Smooth muscle cell (in vitro differentiated cells): ENCODE measurements at regions not wholly inside any gene's neighbourhood (a gene's known extent, or its start where the extent isn't known, plus 50 kb on each side); places are given as distances from the start of the nearest gene placed in this dataset.

Source experiments
- DNase-seq: peaks from one replicate; lab custom pipeline; 2025; ENCODE audit not compliant: unreplicated experiment; lab: John Stamatoyannopoulos, UW
- H2AFZ ChIP-seq: fragments of 200-600 bp; sonication (generic); 2 replicates; pipeline ENCODE4 v1.6.0; 2016; ENCODE audit warnings: antibody characterized with exemption, low read depth, mild to moderate bottlenecking
- H3F3A ChIP-seq: fragments of 200-600 bp; sonication (generic); 2 replicates; pipeline ENCODE4 v1.6.0; 2017; ENCODE audit warnings: antibody characterized with exemption, low read depth
- H3K27ac ChIP-seq: fragments of 200-600 bp; sonication (generic); 2 replicates; pipeline ENCODE4 v1.5.1; 2016; ENCODE audit warnings: low read depth, mild to moderate bottlenecking
- H3K27me3 ChIP-seq: fragments of 200-600 bp; sonication (generic); 2 replicates; pipeline ENCODE4 v1.6.1; 2016; ENCODE audit warnings: low read depth, mild to moderate bottlenecking
- H3K36me3 ChIP-seq: fragments of 200-600 bp; sonication (generic); 2 replicates; pipeline ENCODE4 v1.5.1; 2016; ENCODE audit warnings: low read depth
- H3K4me1 ChIP-seq: fragments of 200-600 bp; sonication (generic); 2 replicates; pipeline ENCODE4 v1.5.1; 2016; ENCODE audit warnings: low read depth
- H3K4me2 ChIP-seq: fragments of 200-600 bp; sonication (generic); 2 replicates; pipeline ENCODE4 v1.6.0; 2016; ENCODE audit warnings: mild to moderate bottlenecking
- H3K4me3 ChIP-seq: fragments of 200-600 bp; sonication (generic); 2 replicates; pipeline ENCODE4 v1.5.1; 2016; ENCODE audit warnings: mild to moderate bottlenecking
- H3K79me2 ChIP-seq: fragments of 200-600 bp; sonication (generic); 2 replicates; pipeline ENCODE4 v1.6.0; 2016; ENCODE audit warnings: low read depth, mild to moderate bottlenecking
- H3K9ac ChIP-seq: fragments of 200-600 bp; sonication (generic); 2 replicates; pipeline ENCODE4 v1.6.0; 2016; ENCODE audit warnings: low read depth
- H3K9me3 ChIP-seq: fragments of 200-600 bp; sonication (generic); replicated peaks from 2 replicates; pipeline ENCODE4 v1.5.1; 2016; ENCODE audit warnings: low read depth
- H4K20me1 ChIP-seq: fragments of 200-600 bp; sonication (generic); 2 replicates; pipeline ENCODE4 v1.6.0; 2016; ENCODE audit warnings: low read depth
- CTCF ChIP-seq: fragments of 200-600 bp; sonication (generic); IDR thresholded peaks from 2 replicates; pipeline ENCODE4 v1.5.1; 2017; ENCODE audit warnings: borderline replicate concordance, mild to moderate bottlenecking, antibody characterized with exemption; ENCODE audit not compliant: insufficient read depth, poor library complexity, severe bottlenecking
- WGBS: methylation state at CpG from one replicate; pipeline ENCODE4 v1.1.7; 2016; ENCODE audit warnings: low lambda C conversion rate; 5-methylcytosine and 5-hydroxymethylcytosine counted together

- no peak for TF ChIP-seq CTCF
- H3K9ac ChIP-seq: no peak overlapping the region
- H3K36me3 ChIP-seq: no peaks in the 10 kb centered on the region
- no peaks in the 10 kb centered on the region for H3K4me1 ChIP-seq
- H3K4me3 ChIP-seq: no peak overlapping the region
- no peaks in the 10 kb centered on the region for H3K9me3 ChIP-seq
- H4K20me1 ChIP-seq: no peaks in the 10 kb centered on the region
- no peak for DNase-seq
- H3K27me3 ChIP-seq: no peaks in the 10 kb centered on the region
- no peaks in the 10 kb centered on the region for H3F3A ChIP-seq
- no peaks in the 10 kb centered on the region for H3K79me2 ChIP-seq
- 91% methylated on average over 13 of the region's 13 CpGs for WGBS
- no peak overlapping the region for H2AFZ ChIP-seq
- H3K27ac ChIP-seq: no peak overlapping the region
- no peak overlapping the region for H3K4me2 ChIP-seq
Measured at GRCh38 chr22:49600891-49601431, 226.7 kb downstream of the BRD1 start.

- Histone ChIP-seq H3K4me1 (no peaks in the 10 kb centered on the region), H3K27ac (no peak overlapping the region)
- 83% methylated on average over 20 of the region's 20 CpGs for WGBS
Measured at GRCh38 chr22:49600468-49600867, 227.2 kb downstream of the BRD1 start.

GRCh38 chr22:49599691-49600455 is 227.8 kb downstream of the BRD1 start:
- DNase-seq: no peak
- Histone ChIP-seq H3K79me2 (no peaks in the 10 kb centered on the region), H3F3A (no peaks in the 10 kb centered on the region), H3K27ac (no peak overlapping the region), H4K20me1 (no peaks in the 10 kb centered on the region), H3K4me2 (no peak overlapping the region), H3K9me3 (no peaks in the 10 kb centered on the region), H3K4me3 (no peak overlapping the region), H3K27me3 (no peaks in the 10 kb centered on the region), H3K9ac (no peak overlapping the region), H3K4me1 (no peaks in the 10 kb centered on the region), H2AFZ (no peak overlapping the region), H3K36me3 (no peaks in the 10 kb centered on the region)
- WGBS: 91% methylated on average over 24 of the region's 25 CpGs
- TF ChIP-seq CTCF: no peak

More at GRCh38 chr22:49600468-49600867, 227.2 kb downstream of the BRD1 start:
- H3K27me3 ChIP-seq: no peaks in the 10 kb centered on the region
- no peaks in the 10 kb centered on the region for H3K9me3 ChIP-seq
- TF ChIP-seq CTCF: no peak
- H3K36me3 ChIP-seq: no peaks in the 10 kb centered on the region
- no peaks in the 10 kb centered on the region for H4K20me1 ChIP-seq
- DNase-seq: no peak
- H3K79me2 ChIP-seq: no peaks in the 10 kb centered on the region
- H3K4me3 ChIP-seq: no peak overlapping the region
- H3F3A ChIP-seq: no peaks in the 10 kb centered on the region
- H3K9ac ChIP-seq: no peak overlapping the region
- no peak overlapping the region for H3K4me2 ChIP-seq
- H2AFZ ChIP-seq: no peak overlapping the region

- H4K20me1 ChIP-seq: no peaks in the 10 kb centered on the region
- H3K36me3 ChIP-seq: no peaks in the 10 kb centered on the region
- H3K9ac ChIP-seq: no peak overlapping the region
- TF ChIP-seq CTCF: no peak
- H3K27ac ChIP-seq: no peak overlapping the region
- H3K4me1 ChIP-seq: no peaks in the 10 kb centered on the region
- H3K27me3 ChIP-seq: no peaks in the 10 kb centered on the region
- no peak overlapping the region for H2AFZ ChIP-seq
- H3K9me3 ChIP-seq: no peaks in the 10 kb centered on the region
- 93% methylated on average over 16 of the region's 16 CpGs for WGBS
- H3K4me3 ChIP-seq: no peak overlapping the region
- no peak for DNase-seq
- H3K79me2 ChIP-seq: no peaks in the 10 kb centered on the region
- H3F3A ChIP-seq: no peaks in the 10 kb centered on the region
- H3K4me2 ChIP-seq: no peak overlapping the region
Measured at GRCh38 chr22:49599039-49599438, 228.6 kb downstream of the BRD1 start.
